H1 (cell line): ENCODE measurements at regions not wholly inside any gene's neighbourhood (a gene's known extent, or its start where the extent isn't known, plus 50 kb on each side); places are given as distances from the start of the nearest gene placed in this dataset.
"Not testable (repeated sequence)": the region's sequence is repeated elsewhere in the genome, so short reads cannot be mapped to it uniquely, and the experiment has no call there.

Source experiments
- CTCF ChIA-PET: fragments of 300-600 bp; sonication (Branson Sonifier 250); formaldehyde crosslinking; loops from one replicate; lab custom pipeline; 2021; ENCODE audit not compliant: partially characterized antibody; lab: Charles Lee
- POLR2A ChIA-PET: fragments of 300-600 bp; sonication (Branson Sonifier 250); formaldehyde crosslinking; loops from one replicate; lab custom pipeline; 2021; ENCODE audit warnings: inconsistent platforms; ENCODE audit not compliant: partially characterized antibody; lab: Charles Lee
- DNase-seq, 2 experiments: peaks; one replicate each; pipeline versions ENCODE4 v3.0.0 to v3.0.0-alpha.2; 2010 to 2022; ENCODE audit warnings: low spot score in 2 of 2, low read depth in 1 of 2, mixed read lengths in 1 of 2
- FAIRE-seq: peaks from 2 replicates; lab custom pipeline; 2011; peaks lifted over from hg19 to GRCh38; lab: Jason Lieb, UNC
- H2AFZ ChIP-seq: 2 replicates; pipeline ENCODE4 v1.8.1; 2012; ENCODE audit warnings: low read length, inconsistent platforms
- H2AK5ac ChIP-seq: 2 replicates; pipeline ENCODE4 v1.6.1; 2013; ENCODE audit warnings: low read depth, low read length
- H2BK120ac ChIP-seq: replicated peaks from 2 replicates; pipeline ENCODE3; 2013; ENCODE audit warnings: low read depth, low read length, inconsistent platforms
- H2BK12ac ChIP-seq: 2 replicates; pipeline ENCODE4 v1.6.1; 2013; ENCODE audit warnings: low read depth, low read length
- H2BK15ac ChIP-seq: 2 replicates; pipeline ENCODE4 v1.6.1; 2013; ENCODE audit warnings: low read length
- H2BK20ac ChIP-seq: 2 replicates; pipeline ENCODE4 v1.6.1; 2013; ENCODE audit warnings: low read length
- H2BK5ac ChIP-seq: 2 replicates; pipeline ENCODE4 v1.6.1; 2013; ENCODE audit warnings: low read depth, low read length
- H3K14ac ChIP-seq: 2 replicates; pipeline ENCODE4 v1.6.1; 2013; ENCODE audit warnings: inconsistent platforms; ENCODE audit not compliant: insufficient read length
- H3K18ac ChIP-seq: 2 replicates; pipeline ENCODE4 v1.6.1; 2013; ENCODE audit warnings: low read length; ENCODE audit errors: extremely low read depth
- H3K23ac ChIP-seq: 2 replicates; pipeline ENCODE4 v1.6.1; 2013; ENCODE audit warnings: inconsistent platforms; ENCODE audit not compliant: insufficient read length
- H3K23me2 ChIP-seq: 2 replicates; pipeline ENCODE4 v1.6.1; 2013; ENCODE audit warnings: low read depth, low read length
- H3K27ac ChIP-seq: 2 replicates; pipeline ENCODE4 v1.6.1; 2011; ENCODE audit warnings: low read depth, low read length, inconsistent platforms
- H3K27me3 ChIP-seq, 4 experiments: replicated peaks in 1 of 4; 1 replicate in 1 of 4; 2 replicates in 3 of 4; pipeline versions ENCODE4 v1.6.1 to v1.8.1; 2011 to 2013; ENCODE audit warnings: low read length in 3 of 4, mild to moderate bottlenecking in 3 of 4, inconsistent platforms in 2 of 4, mixed read lengths in 2 of 4, moderate library complexity in 1 of 4; ENCODE audit not compliant: control insufficient read depth in 3 of 4, insufficient read depth in 3 of 4; ENCODE audit errors: extremely low read depth in 1 of 4
- H3K36me3 ChIP-seq, 4 experiments: 2 replicates each; pipeline versions ENCODE4 v1.6.1 to v1.8.1; 2011 to 2013; ENCODE audit warnings: mild to moderate bottlenecking in 4 of 4, low read length in 3 of 4, moderate library complexity in 2 of 4, control low read depth in 1 of 4, inconsistent platforms in 1 of 4; ENCODE audit not compliant: insufficient read depth in 4 of 4, control insufficient read depth in 2 of 4
- H3K4ac ChIP-seq: replicated peaks from 2 replicates; pipeline ENCODE3; 2013; ENCODE audit warnings: low read length, low read depth, mixed read lengths, inconsistent platforms; ENCODE audit not compliant: insufficient read length
- H3K4me1 ChIP-seq, 4 experiments: replicated peaks in 1 of 4; 1 replicate in 1 of 4; 2 replicates in 3 of 4; pipeline versions ENCODE4 v1.6.1 to v1.8.1; 2011 to 2013; ENCODE audit warnings: low read length in 3 of 4, inconsistent platforms in 2 of 4, mixed read lengths in 1 of 4; ENCODE audit not compliant: insufficient read depth in 4 of 4, control insufficient read depth in 3 of 4
- H3K4me2 ChIP-seq, 2 experiments: 2 replicates each; pipeline versions ENCODE4 v1.6.1 to v1.8.1; 2011 to 2013; ENCODE audit warnings: low read depth in 2 of 2, low read length in 2 of 2, control low read depth in 1 of 2, inconsistent platforms in 1 of 2, mild to moderate bottlenecking in 1 of 2; ENCODE audit not compliant: insufficient read depth in 1 of 2
- H3K4me3 ChIP-seq, 4 experiments: fragments of 200-600, 300-600 bp in 1 of 4; sonication (generic), shearing (Covaris generic), sonication (Bioruptor Twin) in 1 of 4; 2 replicates each; pipeline versions ENCODE4 v1.5.1 to v1.8.1; 2011 to 2016; ENCODE audit warnings: low read length in 4 of 4, low read depth in 3 of 4, control low read depth in 2 of 4, inconsistent platforms in 2 of 4, mild to moderate bottlenecking in 2 of 4, mixed read lengths in 1 of 4, moderate library complexity in 1 of 4; ENCODE audit not compliant: insufficient read depth in 2 of 4; ENCODE audit errors: extremely low read depth in 1 of 4
- H3K56ac ChIP-seq: replicated peaks from 2 replicates; pipeline ENCODE3; 2013; ENCODE audit warnings: low read depth, mild to moderate bottlenecking, mixed read lengths, low read length, inconsistent platforms; ENCODE audit not compliant: insufficient read length
- H3K79me1 ChIP-seq: 2 replicates; pipeline ENCODE4 v1.6.1; 2013; ENCODE audit warnings: low read depth, low read length, control low read depth
- H3K79me2 ChIP-seq, 2 experiments: 2 replicates each; pipeline versions ENCODE4 v1.6.1 to v1.8.1; 2012 to 2013; ENCODE audit warnings: low read length in 2 of 2, mild to moderate bottlenecking in 2 of 2, inconsistent platforms in 1 of 2; ENCODE audit not compliant: insufficient read depth in 2 of 2, control insufficient read depth in 1 of 2
- H3K9ac ChIP-seq, 4 experiments: replicated peaks in 1 of 4; 1 replicate in 1 of 4; 2 replicates in 3 of 4; pipeline versions ENCODE4 v1.6.1 to v1.8.1; 2011 to 2013; ENCODE audit warnings: low read depth in 3 of 4, low read length in 3 of 4, control low read depth in 2 of 4, mild to moderate bottlenecking in 2 of 4, moderate library complexity in 2 of 4, inconsistent platforms in 1 of 4; ENCODE audit errors: extremely low read depth in 1 of 4
- H3K9me3 ChIP-seq, 2 experiments: 2 replicates each; pipeline versions ENCODE4 v1.6.1 to v1.8.1; 2012 to 2013; ENCODE audit warnings: mild to moderate bottlenecking in 2 of 2, moderate library complexity in 2 of 2, control low read depth in 1 of 2, inconsistent platforms in 1 of 2, low read depth in 1 of 2, low read length in 1 of 2, mixed read lengths in 1 of 2; ENCODE audit not compliant: insufficient read depth in 2 of 2
- H4K20me1 ChIP-seq, 2 experiments: replicated peaks in 1 of 2; 2 replicates each; pipeline versions ENCODE3 to v1.8.1; 2011 to 2013; ENCODE audit warnings: inconsistent platforms in 2 of 2, low read length in 2 of 2, mild to moderate bottlenecking in 1 of 2; ENCODE audit not compliant: insufficient read depth in 2 of 2, control insufficient read depth in 1 of 2
- H4K5ac ChIP-seq: 2 replicates; pipeline ENCODE4 v1.6.1; 2013; ENCODE audit warnings: low read length, low read depth, mixed read lengths, inconsistent platforms; ENCODE audit not compliant: insufficient read length
- H4K8ac ChIP-seq: 2 replicates; pipeline ENCODE4 v1.8.0; 2013; ENCODE audit warnings: mild to moderate bottlenecking, moderate library complexity, low read length, inconsistent platforms; ENCODE audit not compliant: insufficient read depth; ENCODE audit errors: extremely low read depth
- H4K91ac ChIP-seq: replicated peaks from 2 replicates; pipeline ENCODE3; 2013; ENCODE audit warnings: low read length, mixed read lengths, inconsistent platforms; ENCODE audit not compliant: insufficient read length
- CBX5 ChIP-seq: fragments of 300-800, 300-1000 bp; sonication (generic); IDR thresholded peaks from 2 replicates; pipeline ENCODE4 v1.7.1; 2016; ENCODE audit warnings: antibody characterized with exemption, low read length, low read depth
- CBX8 ChIP-seq: fragments of 300-800, 300-1000 bp; sonication (generic); IDR thresholded peaks from 2 replicates; pipeline ENCODE4 v1.7.1; 2016; ENCODE audit warnings: low read depth, low read length, borderline replicate concordance
- GTF2F1 ChIP-seq: IDR thresholded peaks from 2 replicates; pipeline ENCODE4 v1.6.1; 2012; ENCODE audit warnings: low read depth, low read length, improper control_type of control experiment, borderline replicate concordance
- NANOG ChIP-seq: IDR thresholded peaks from 2 replicates; pipeline ENCODE4 v1.6.1; 2011; ENCODE audit warnings: low read length, low read depth, mild to moderate bottlenecking, inconsistent platforms; ENCODE audit not compliant: insufficient read depth, poor library complexity, severe bottlenecking
- WGBS, 2 experiments: shearing (Covaris generic) in 1 of 2; methylation state at CpG; one replicate each; pipeline versions ENCODE4 v1.1.6 to v1.1.7; 2013 to 2015; ENCODE audit warnings: low lambda C conversion rate in 2 of 2, mixed read lengths in 2 of 2, inconsistent platforms in 1 of 2, low coverage in 1 of 2, missing lambda C conversion rate in 1 of 2; ENCODE audit not compliant: insufficient replicate concordance in 2 of 2, insufficient coverage in 1 of 2, insufficient read length in 1 of 2; ENCODE audit errors: extremely low coverage in 1 of 2, missing lambda C conversion rate in 1 of 2; 5-methylcytosine and 5-hydroxymethylcytosine counted together

GRCh38 chr1:241432241-241432640 is 75.2 kb upstream of the RGS7 start (continued):
- no peak for TF ChIP-seq NANOG
- TF ChIP-seq GTF2F1: no peak
- no peak for TF ChIP-seq CBX5
- no peak for TF ChIP-seq CBX8

- H3K56ac ChIP-seq, DNase-seq, H2AK5ac ChIP-seq, H3K79me2 ChIP-seq, H3K4me1 ChIP-seq, H3K27ac ChIP-seq, H2BK120ac ChIP-seq, POLR2A ChIA-PET, H3K36me3 ChIP-seq, H3K23ac ChIP-seq, H2BK15ac ChIP-seq, FAIRE-seq, H4K20me1 ChIP-seq, H4K8ac ChIP-seq, H3K4ac ChIP-seq, H4K5ac ChIP-seq, H3K14ac ChIP-seq, H2BK20ac ChIP-seq, H2AFZ ChIP-seq, H3K4me3 ChIP-seq, H2BK12ac ChIP-seq, H3K4me2 ChIP-seq, H2BK5ac ChIP-seq, H3K18ac ChIP-seq, H3K79me1 ChIP-seq, H3K23me2 ChIP-seq, H4K91ac ChIP-seq, H3K9me3 ChIP-seq, H3K9ac ChIP-seq, CTCF ChIA-PET: not testable (repeated sequence)
- H3K27me3 ChIP-seq: peaks cover 0 to 12% (median 6%) of the 10 kb centered on the region in 4 experiments; a peak in 4 of 7 replicates
- 79% methylated on average over 4 of the region's 4 CpGs; no CpG with 5 or more reads in 1 of the 2 experiments for WGBS, 2 experiments
These were observed 68.1 kb upstream of the RGS7 start for GRCh38 chr1:241425091-241425490.
